Panc1 (cell line): ENCODE measurements at regions not wholly inside any gene's neighbourhood (a gene's known extent, or its start where the extent isn't known, plus 50 kb on each side); places are given as distances from the start of the nearest gene placed in this dataset.

ENCODE experiments used
- ATAC-seq: fragments of 200-7000 bp; cut with Tn5 transposase; 2 replicates; pipeline ENCODE4 v1.9.1; 2020; ENCODE audit warnings: mild to moderate bottlenecking, moderate library complexity
- BruUV-seq: library from RNA; stranded (reverse); fragments of 400-500 nt; replicated peaks from 2 replicates; lab custom pipeline; 2021; lab: Mats Ljungman, UMichigan
- CTCF ChIA-PET: fragments of 300-600 bp; sonication (Branson Sonifier 250); formaldehyde crosslinking; loops from one replicate; lab custom pipeline; 2022; ENCODE audit warnings: antibody characterized with exemption; lab: Charles Lee
- POLR2A ChIA-PET: fragments of 300-600 bp; sonication (Branson Sonifier 250); formaldehyde crosslinking; loops from one replicate; lab custom pipeline; 2022; ENCODE audit warnings: antibody characterized with exemption; lab: Charles Lee
- DNase-seq: peaks from one replicate; pipeline ENCODE4 v3.0.0-alpha.2; 2010; ENCODE audit warnings: low read depth, low spot score
- H3K27ac ChIP-seq: 2 replicates; pipeline ENCODE4 v1.5.1; 2011; ENCODE audit warnings: mild to moderate bottlenecking, low read length, inconsistent platforms
- H3K27me3 ChIP-seq: fragments of 200-500 bp; sonication (Bioruptor generic); 2 replicates; pipeline ENCODE4 v1.6.0; 2014; ENCODE audit warnings: low read length, inconsistent platforms; ENCODE audit not compliant: control insufficient read depth, insufficient read depth
- H3K36me3 ChIP-seq: fragments of 200-500 bp; sonication (Bioruptor generic); 2 replicates; pipeline ENCODE4 v1.5.1; 2014; ENCODE audit warnings: inconsistent platforms, mild to moderate bottlenecking, low read length, moderate library complexity; ENCODE audit not compliant: control insufficient read depth, insufficient read depth
- H3K4me1 ChIP-seq: 2 replicates; pipeline ENCODE4 v1.5.1; 2011; ENCODE audit warnings: inconsistent platforms, mild to moderate bottlenecking, low read length, moderate library complexity; ENCODE audit not compliant: control insufficient read depth, insufficient read depth
- H3K4me3 ChIP-seq, 2 experiments: 2 replicates each; pipeline ENCODE4 v1.5.1; 2011 to 2012; ENCODE audit warnings: low read depth in 2 of 2, low read length in 2 of 2, mild to moderate bottlenecking in 2 of 2, inconsistent platforms in 1 of 2, moderate library complexity in 1 of 2
- H3K9me3 ChIP-seq: fragments of 200-500 bp; sonication (Bioruptor generic); 2 replicates; pipeline ENCODE4 v1.5.1; 2014; ENCODE audit warnings: low read depth, mild to moderate bottlenecking, inconsistent platforms, low read length, moderate library complexity; ENCODE audit not compliant: control insufficient read depth, insufficient read depth
- CTCF ChIP-seq: fragments of 450-650 bp; IDR thresholded peaks from 2 replicates; pipeline ENCODE4 v1.5.1; 2017; ENCODE audit warnings: mild to moderate bottlenecking
- POLR2AphosphoS5 ChIP-seq: IDR thresholded peaks from 2 replicates; pipeline ENCODE4 v1.6.1; 2012; ENCODE audit warnings: mild to moderate bottlenecking, low read depth, low read length, moderate library complexity
- REST ChIP-seq, 2 experiments: IDR thresholded peaks; 2 replicates each; pipeline ENCODE4 v1.6.1; 2011 to 2012; ENCODE audit warnings: low read depth in 2 of 2, control low read depth in 1 of 2, low read length in 1 of 2, mild to moderate bottlenecking in 1 of 2, moderate library complexity in 1 of 2; ENCODE audit not compliant: insufficient read depth in 1 of 2
- SIN3A ChIP-seq: IDR thresholded peaks from 2 replicates; pipeline ENCODE4 v1.6.1; 2012; ENCODE audit warnings: low read depth, mild to moderate bottlenecking, low read length, moderate library complexity, borderline replicate concordance; ENCODE audit not compliant: insufficient read depth
- TCF7L2 ChIP-seq: IDR thresholded peaks from 2 replicates; pipeline ENCODE4 v1.6.1; 2011; ENCODE audit warnings: mild to moderate bottlenecking, low read depth, low read length, inconsistent platforms
- in situ Hi-C: cut with HindIII; loops from 2 replicates; pipeline ENCODE4 v1.10.0; 2016; ENCODE audit warnings: low sequenced_read_pairs, low pct_unique_long_range_greater_than_20kb
- intact Hi-C: fragments of 100-400 bp; cut with micrococcal nuclease; formaldehyde crosslinking; loops from one replicate; pipeline ENCODE4 v1.10.0; 2022; ENCODE audit not compliant: unreplicated experiment

- no peaks in the 10 kb centered on the region for H3K36me3 ChIP-seq
- no peaks in the 10 kb centered on the region for H3K4me1 ChIP-seq
- ATAC-seq (no peak), DNase-seq (no peak)
- H3K27ac ChIP-seq = no peak overlapping the region
- H3K9me3 ChIP-seq = no peaks in the 10 kb centered on the region
- TF ChIP-seq CTCF (no peak), TCF7L2 (no peak), REST (IDR thresholded peaks at IDR 0.05; ENCODE audit: insufficient read depth in 1 of 2, low read depth in 2 of 2, low read length in 1 of 2) (no peak), POLR2AphosphoS5 (no peak), SIN3A (no peak)
- POLR2A ChIA-PET = no interaction called here
- CTCF ChIA-PET = no interaction called here
- in situ Hi-C loops (no loop called here), intact Hi-C loops (no loop called here)
- no TSS peak for BruUV-seq
- no peak overlapping the region for H3K4me3 ChIP-seq
- no peaks in the 10 kb centered on the region; the same call in 1 of the 2 replicates for H3K27me3 ChIP-seq
These were observed 376.0 kb downstream of the ICE1 start for GRCh38 chr5:5798462-5798861.

GRCh38 chr5:5798041-5798440 lies 375.6 kb downstream of the ICE1 start:
- POLR2A ChIA-PET = no interaction called here
- in situ Hi-C loops (no loop called here), intact Hi-C loops (no loop called here)
- TF ChIP-seq TCF7L2 (no peak), SIN3A (no peak), CTCF (no peak), REST (IDR thresholded peaks at IDR 0.05; ENCODE audit: insufficient read depth in 1 of 2, low read depth in 2 of 2, low read length in 1 of 2) (no peak), POLR2AphosphoS5 (no peak)
- CTCF ChIA-PET = no interaction called here
- Histone ChIP-seq H3K27me3 (no peaks in the 10 kb centered on the region; the same call in 1 of the 2 replicates), H3K4me1 (no peaks in the 10 kb centered on the region), H3K36me3 (no peaks in the 10 kb centered on the region), H3K9me3 (no peaks in the 10 kb centered on the region), H3K4me3 (no peak overlapping the region), H3K27ac (no peak overlapping the region)
- DNase-seq (no peak), ATAC-seq (no peak)
- BruUV-seq = no TSS peak
